H9 (cell line): ENCODE measurements at regions not wholly inside any gene's neighbourhood (a gene's known extent, or its start where the extent isn't known, plus 50 kb on each side); places are given as distances from the start of the nearest gene placed in this dataset.

Experiments used
- DNase-seq: peaks from one replicate; pipeline ENCODE4 v3.0.0-alpha.2; 2017
- H2AFZ ChIP-seq: one replicate; pipeline ENCODE4 v1.6.1; 2013; ENCODE audit warnings: mild to moderate bottlenecking, low read length, control low read depth, moderate library complexity
- H2AK5ac ChIP-seq: 2 replicates; pipeline ENCODE4 v1.6.1; 2013; ENCODE audit warnings: low read length, control low read depth, mixed read lengths; ENCODE audit not compliant: insufficient read length
- H2BK120ac ChIP-seq: one replicate; pipeline ENCODE4 v1.6.1; 2013; ENCODE audit warnings: low read depth, mild to moderate bottlenecking, low read length, control low read depth, inconsistent platforms; ENCODE audit not compliant: poor library complexity, severe bottlenecking
- H2BK12ac ChIP-seq: 2 replicates; pipeline ENCODE4 v1.6.1; 2013; ENCODE audit warnings: low read length, control low read depth, mixed read lengths, low read depth; ENCODE audit not compliant: insufficient read length
- H2BK15ac ChIP-seq: 2 replicates; pipeline ENCODE4 v1.6.1; 2013; ENCODE audit warnings: low read depth, low read length, control low read depth
- H2BK20ac ChIP-seq: one replicate; pipeline ENCODE4 v1.6.1; 2013; ENCODE audit warnings: low read depth, mild to moderate bottlenecking, low read length, control low read depth, inconsistent platforms; ENCODE audit not compliant: poor library complexity, severe bottlenecking
- H2BK5ac ChIP-seq: 2 replicates; pipeline ENCODE4 v1.6.1; 2013; ENCODE audit warnings: low read length, control low read depth, mixed read lengths; ENCODE audit not compliant: insufficient read length
- H3K14ac ChIP-seq: 2 replicates; pipeline ENCODE4 v1.6.1; 2013; ENCODE audit warnings: low read length, control low read depth; ENCODE audit not compliant: insufficient read depth
- H3K18ac ChIP-seq: 2 replicates; pipeline ENCODE4 v1.6.1; 2013; ENCODE audit warnings: low read depth, mild to moderate bottlenecking, mixed read lengths, low read length, control low read depth; ENCODE audit not compliant: insufficient read length
- H3K23ac ChIP-seq: 2 replicates; pipeline ENCODE4 v1.6.1; 2013; ENCODE audit warnings: low read length, control low read depth, mixed read lengths, low read depth; ENCODE audit not compliant: insufficient read length
- H3K23me2 ChIP-seq: 2 replicates; pipeline ENCODE4 v1.6.1; 2013; ENCODE audit warnings: low read depth, mild to moderate bottlenecking, mixed read lengths, low read length, control low read depth; ENCODE audit not compliant: insufficient read length, poor library complexity, severe bottlenecking
- H3K27ac ChIP-seq: 2 replicates; pipeline ENCODE4 v1.5.1; 2013; ENCODE audit warnings: low read length, control low read depth, mixed read lengths, low read depth; ENCODE audit not compliant: insufficient read length
- H3K27me3 ChIP-seq: 2 replicates; pipeline ENCODE4 v1.6.1; 2013; ENCODE audit warnings: low read length, control low read depth, inconsistent platforms; ENCODE audit not compliant: insufficient read depth
- H3K4ac ChIP-seq: 2 replicates; pipeline ENCODE4 v1.6.1; 2013; ENCODE audit warnings: low read depth, mild to moderate bottlenecking, control low read depth, inconsistent platforms, low read length, moderate library complexity
- H3K4me1 ChIP-seq: 2 replicates; pipeline ENCODE4 v1.6.1; 2013; ENCODE audit warnings: low read length, control low read depth, inconsistent platforms; ENCODE audit not compliant: insufficient read depth
- H3K4me2 ChIP-seq: 2 replicates; pipeline ENCODE4 v1.6.1; 2013; ENCODE audit warnings: low read length, control low read depth, mixed read lengths; ENCODE audit not compliant: insufficient read length, insufficient read depth
- H3K56ac ChIP-seq: 2 replicates; pipeline ENCODE4 v1.6.1; 2013; ENCODE audit warnings: low read depth, mild to moderate bottlenecking, mixed read lengths, low read length, control low read depth; ENCODE audit not compliant: insufficient read length
- H3K79me1 ChIP-seq: 2 replicates; pipeline ENCODE4 v1.6.1; 2013; ENCODE audit warnings: low read depth, mild to moderate bottlenecking, moderate library complexity, low read length, control low read depth, inconsistent platforms; ENCODE audit not compliant: insufficient read depth, poor library complexity, severe bottlenecking
- H3K79me2 ChIP-seq: 2 replicates; pipeline ENCODE4 v1.6.1; 2013; ENCODE audit warnings: low read length, control low read depth, inconsistent platforms; ENCODE audit not compliant: insufficient read depth
- H3K9ac ChIP-seq: 2 replicates; pipeline ENCODE4 v1.6.1; 2013; ENCODE audit warnings: low read length, control low read depth, mixed read lengths; ENCODE audit not compliant: insufficient read length; ENCODE audit errors: extremely low read depth
- H3K9me3 ChIP-seq: one replicate; pipeline ENCODE4 v1.6.1; 2013; ENCODE audit warnings: low read depth, low read length, inconsistent platforms; ENCODE audit not compliant: control insufficient read depth
- H3T11ph ChIP-seq: one replicate; pipeline ENCODE4 v1.6.1; 2013; ENCODE audit warnings: mild to moderate bottlenecking, low read length, control low read depth, inconsistent platforms
- H4K20me1 ChIP-seq: one replicate; pipeline ENCODE4 v1.6.1; 2013; ENCODE audit not compliant: control insufficient read depth, insufficient read length, insufficient read depth
- H4K5ac ChIP-seq: 2 replicates; pipeline ENCODE4 v1.6.1; 2013; ENCODE audit warnings: low read depth, mild to moderate bottlenecking, mixed read lengths, low read length, control low read depth; ENCODE audit not compliant: insufficient read length
- H4K8ac ChIP-seq: replicated peaks from 2 replicates; pipeline ENCODE4 v1.6.1; 2013; ENCODE audit warnings: low read length, control low read depth, mixed read lengths, low read depth; ENCODE audit not compliant: insufficient read length
- H4K91ac ChIP-seq: 2 replicates; pipeline ENCODE4 v1.6.1; 2013; ENCODE audit warnings: low read depth, mild to moderate bottlenecking, moderate library complexity, mixed read lengths, low read length, control low read depth; ENCODE audit not compliant: insufficient read length
- H3K27ac Mint-ChIP-seq, 3 experiments: 2 replicates in 2 of 3; 3 replicates in 1 of 3; pipeline ENCODE4 v1.8.0; 2020 to 2021; ENCODE audit warnings: mixed read lengths in 3 of 3, mild to moderate bottlenecking in 1 of 3, moderate library complexity in 1 of 3
- H3K27me3 Mint-ChIP-seq: 2 replicates; pipeline ENCODE4 v1.8.0; 2021; ENCODE audit warnings: low read depth, mild to moderate bottlenecking, moderate library complexity, mixed read lengths
- H3K36me3 Mint-ChIP-seq, 3 experiments: 2 replicates in 2 of 3; 3 replicates in 1 of 3; pipeline ENCODE4 v1.8.0; 2020 to 2021; ENCODE audit warnings: low read depth in 3 of 3, mixed read lengths in 3 of 3; ENCODE audit not compliant: insufficient read depth in 1 of 3
- H3K4me1 Mint-ChIP-seq, 2 experiments: 2 replicates each; pipeline ENCODE4 v1.8.0; 2020; ENCODE audit warnings: mixed read lengths in 2 of 2
- H3K4me3 Mint-ChIP-seq, 2 experiments: 2 replicates in 1 of 2; 3 replicates in 1 of 2; pipeline ENCODE4 v1.8.0; 2020 to 2021; ENCODE audit warnings: mild to moderate bottlenecking in 2 of 2, mixed read lengths in 2 of 2, moderate library complexity in 1 of 2
- H3K9me3 Mint-ChIP-seq, 2 experiments: 2 replicates in 1 of 2; 3 replicates in 1 of 2; pipeline ENCODE4 v1.8.0; 2020; ENCODE audit warnings: mild to moderate bottlenecking in 2 of 2, mixed read lengths in 2 of 2, moderate library complexity in 1 of 2
- WGBS: extraction: QIAGEN DNeasy Blood & Tissue Kit; methylation state at CpG from one replicate; pipeline ENCODE4 v1.1.7; 2013; ENCODE audit warnings: missing lambda C conversion rate, low lambda C conversion rate, mixed read lengths; ENCODE audit not compliant: insufficient read length; ENCODE audit errors: extremely low coverage; 5-methylcytosine and 5-hydroxymethylcytosine counted together
- TF ChIP-seq, protein P1 (sequence below): fragments of 200-600 bp; sonication (generic); conservative IDR thresholded peaks from 3 replicates; pipeline ENCODE4 v1.8.0; 2021; ENCODE audit warnings: antibody characterized with exemption, mild to moderate bottlenecking

DNA sequence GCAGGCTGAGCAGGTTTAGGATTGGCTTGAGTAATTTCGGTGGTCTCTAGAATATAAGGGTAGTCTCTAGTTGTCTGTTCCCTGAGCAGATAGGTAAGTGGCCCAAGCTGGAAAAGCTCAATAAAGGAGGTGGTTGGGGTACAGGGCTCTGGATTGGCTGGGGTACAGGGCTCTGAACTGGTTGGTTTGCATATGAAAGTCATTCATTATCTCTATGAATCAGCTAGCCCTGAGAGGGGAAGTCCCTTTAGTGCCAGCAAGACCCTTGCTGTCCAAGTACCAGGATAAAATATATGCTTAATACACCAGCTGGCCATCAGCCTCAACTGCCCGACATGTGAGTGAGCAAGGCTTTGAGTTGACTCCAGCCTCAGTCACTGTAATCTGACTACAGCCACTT lies 93.0 kb downstream of the ZBTB18 start:
- H3K23me2 ChIP-seq = no peaks in the 10 kb centered on the region
- Mint-ChIP-seq H3K9me3 (no peaks in the 10 kb centered on the region), H3K27me3 (peaks cover 3% of the 10 kb centered on the region; the same call in 1 of the 2 replicates), H3K4me1 (peaks cover 11 to 12% of the 10 kb centered on the region in 2 experiments), H3K4me3 (no peak overlapping the region), H3K27ac (no peak overlapping the region), H3K36me3 (no peaks in the 10 kb centered on the region)
- H3K79me1 ChIP-seq = no peaks in the 10 kb centered on the region
- no peak overlapping the region for H3K23ac ChIP-seq
- H3K79me2 ChIP-seq = no peaks in the 10 kb centered on the region
- no peak overlapping the region for H3K56ac ChIP-seq
- no peak overlapping the region for H2BK12ac ChIP-seq
- no peak overlapping the region for H2BK15ac ChIP-seq
- H3K27me3 ChIP-seq = no peaks in the 10 kb centered on the region
- no peak overlapping the region for H3T11ph ChIP-seq
- H3K4me1 ChIP-seq = no peaks in the 10 kb centered on the region; the same call in 1 of the 2 replicates
- H3K4ac ChIP-seq = no peak overlapping the region
- no peak overlapping the region for H2AK5ac ChIP-seq
- no peak overlapping the region for H4K8ac ChIP-seq
- TF ChIP-seq, protein P1, sequence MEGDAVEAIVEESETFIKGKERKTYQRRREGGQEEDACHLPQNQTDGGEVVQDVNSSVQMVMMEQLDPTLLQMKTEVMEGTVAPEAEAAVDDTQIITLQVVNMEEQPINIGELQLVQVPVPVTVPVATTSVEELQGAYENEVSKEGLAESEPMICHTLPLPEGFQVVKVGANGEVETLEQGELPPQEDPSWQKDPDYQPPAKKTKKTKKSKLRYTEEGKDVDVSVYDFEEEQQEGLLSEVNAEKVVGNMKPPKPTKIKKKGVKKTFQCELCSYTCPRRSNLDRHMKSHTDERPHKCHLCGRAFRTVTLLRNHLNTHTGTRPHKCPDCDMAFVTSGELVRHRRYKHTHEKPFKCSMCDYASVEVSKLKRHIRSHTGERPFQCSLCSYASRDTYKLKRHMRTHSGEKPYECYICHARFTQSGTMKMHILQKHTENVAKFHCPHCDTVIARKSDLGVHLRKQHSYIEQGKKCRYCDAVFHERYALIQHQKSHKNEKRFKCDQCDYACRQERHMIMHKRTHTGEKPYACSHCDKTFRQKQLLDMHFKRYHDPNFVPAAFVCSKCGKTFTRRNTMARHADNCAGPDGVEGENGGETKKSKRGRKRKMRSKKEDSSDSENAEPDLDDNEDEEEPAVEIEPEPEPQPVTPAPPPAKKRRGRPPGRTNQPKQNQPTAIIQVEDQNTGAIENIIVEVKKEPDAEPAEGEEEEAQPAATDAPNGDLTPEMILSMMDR = no peak
- no peak overlapping the region for H3K18ac ChIP-seq
- H3K14ac ChIP-seq = no peak overlapping the region
- no peak for DNase-seq
- no peak overlapping the region for H2BK120ac ChIP-seq
- H4K5ac ChIP-seq = no peak overlapping the region
- H4K91ac ChIP-seq = no peak overlapping the region
- no peak overlapping the region for H2BK5ac ChIP-seq
- no peak overlapping the region for H2AFZ ChIP-seq
- no peak overlapping the region for H2BK20ac ChIP-seq
- no peaks in the 10 kb centered on the region for H3K9me3 ChIP-seq
- no peaks in the 10 kb centered on the region for H4K20me1 ChIP-seq
- H3K27ac ChIP-seq = no peak overlapping the region
- no peak overlapping the region for H3K4me2 ChIP-seq
- WGBS = no CpG with 5 or more reads among the region's 2 CpGs
- H3K9ac ChIP-seq = no peak overlapping the region
